WTC11 (cell line): ENCODE measurements at regions not wholly inside any gene's neighbourhood (a gene's known extent, or its start where the extent isn't known, plus 50 kb on each side); places are given as distances from the start of the nearest gene placed in this dataset.

Experiments
- CBFB ChIP-seq: sonication (generic); formaldehyde crosslinking; IDR thresholded peaks from 2 replicates; pipeline ENCODE4 v1.8.1; 2022; ENCODE audit warnings: mild to moderate bottlenecking, low read depth, missing genetic modification reagents
- E2F1 ChIP-seq: sonication (generic); formaldehyde crosslinking; IDR thresholded peaks from 2 replicates; pipeline ENCODE4 v1.8.0; 2022; ENCODE audit warnings: mild to moderate bottlenecking, missing genetic modification reagents
- GABPB1 ChIP-seq: sonication (generic); formaldehyde crosslinking; IDR thresholded peaks from 2 replicates; pipeline ENCODE4 v1.8.1; 2023; ENCODE audit warnings: mild to moderate bottlenecking, missing genetic modification reagents
- NFE2L1 ChIP-seq: sonication (generic); formaldehyde crosslinking; IDR thresholded peaks from 2 replicates; pipeline ENCODE4 v1.8.1; 2023; ENCODE audit warnings: missing genetic modification reagents
- RELA ChIP-seq: sonication (generic); formaldehyde crosslinking; IDR thresholded peaks from 2 replicates; pipeline ENCODE4 v1.8.1; 2022; ENCODE audit warnings: missing genetic modification reagents, mild to moderate bottlenecking, borderline replicate concordance
- SP1 ChIP-seq: sonication (generic); formaldehyde crosslinking; conservative IDR thresholded peaks from 2 replicates; pipeline ENCODE4 v1.8.1; 2022; ENCODE audit warnings: missing genetic modification reagents
- STAT6 ChIP-seq: sonication (generic); formaldehyde crosslinking; conservative IDR thresholded peaks from 2 replicates; pipeline ENCODE4 v1.8.1; 2023; ENCODE audit warnings: mild to moderate bottlenecking, low read depth, missing genetic modification reagents, moderate library complexity
- TP53 ChIP-seq: sonication (generic); formaldehyde crosslinking; IDR thresholded peaks from 2 replicates; pipeline ENCODE4 v1.8.1; 2023; ENCODE audit warnings: mild to moderate bottlenecking, missing genetic modification reagents
- ZBTB43 ChIP-seq: sonication (generic); formaldehyde crosslinking; IDR thresholded peaks from 2 replicates; pipeline ENCODE4 v1.8.1; 2023; ENCODE audit warnings: mild to moderate bottlenecking, missing genetic modification reagents
- TF ChIP-seq, protein P1 (sequence below): fragments of 200-600 bp; IDR thresholded peaks from 2 replicates; pipeline ENCODE4 v1.8.0; 2022; ENCODE audit warnings: antibody characterized with exemption

DNA sequence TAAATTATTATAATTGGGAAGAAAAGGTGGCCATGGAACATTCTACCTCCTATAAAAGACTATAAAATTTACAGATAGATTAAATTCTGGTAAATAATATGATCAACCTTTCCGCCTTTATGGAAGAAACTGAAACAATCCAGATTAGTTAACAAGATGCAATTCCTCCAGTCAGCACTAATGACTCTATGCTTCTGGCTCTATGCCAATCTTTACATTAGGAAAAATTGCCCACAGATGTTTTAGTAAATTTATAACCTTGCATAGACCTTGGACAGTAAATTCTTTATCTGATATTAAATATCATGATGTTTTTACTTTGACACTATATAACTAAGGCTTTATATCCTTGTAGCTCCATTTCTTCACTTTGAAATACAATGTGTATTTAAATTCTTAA is 2302.5 kb downstream of the ARAP2 start:
- TF ChIP-seq NFE2L1 (CRISPR knock-in tag) (no peak), ZBTB43 (CRISPR knock-in tag) (no peak), CBFB (CRISPR knock-in tag) (no peak), TP53 (CRISPR knock-in tag) (no peak), GABPB1 (no peak), RELA (no peak), SP1 (no peak), E2F1 (CRISPR knock-in tag) (no peak), STAT6 (no peak)
- TF ChIP-seq, protein P1, sequence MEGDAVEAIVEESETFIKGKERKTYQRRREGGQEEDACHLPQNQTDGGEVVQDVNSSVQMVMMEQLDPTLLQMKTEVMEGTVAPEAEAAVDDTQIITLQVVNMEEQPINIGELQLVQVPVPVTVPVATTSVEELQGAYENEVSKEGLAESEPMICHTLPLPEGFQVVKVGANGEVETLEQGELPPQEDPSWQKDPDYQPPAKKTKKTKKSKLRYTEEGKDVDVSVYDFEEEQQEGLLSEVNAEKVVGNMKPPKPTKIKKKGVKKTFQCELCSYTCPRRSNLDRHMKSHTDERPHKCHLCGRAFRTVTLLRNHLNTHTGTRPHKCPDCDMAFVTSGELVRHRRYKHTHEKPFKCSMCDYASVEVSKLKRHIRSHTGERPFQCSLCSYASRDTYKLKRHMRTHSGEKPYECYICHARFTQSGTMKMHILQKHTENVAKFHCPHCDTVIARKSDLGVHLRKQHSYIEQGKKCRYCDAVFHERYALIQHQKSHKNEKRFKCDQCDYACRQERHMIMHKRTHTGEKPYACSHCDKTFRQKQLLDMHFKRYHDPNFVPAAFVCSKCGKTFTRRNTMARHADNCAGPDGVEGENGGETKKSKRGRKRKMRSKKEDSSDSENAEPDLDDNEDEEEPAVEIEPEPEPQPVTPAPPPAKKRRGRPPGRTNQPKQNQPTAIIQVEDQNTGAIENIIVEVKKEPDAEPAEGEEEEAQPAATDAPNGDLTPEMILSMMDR: no peak
